ENCODE measurements at regions not wholly inside any gene's neighbourhood (a gene's known extent, or its start where the extent isn't known, plus 50 kb on each side); places are given as distances from the start of the nearest gene placed in this dataset.
A peak's percentile ranks its signal among the peaks of the same experiment; 100 is the strongest.

DNA sequence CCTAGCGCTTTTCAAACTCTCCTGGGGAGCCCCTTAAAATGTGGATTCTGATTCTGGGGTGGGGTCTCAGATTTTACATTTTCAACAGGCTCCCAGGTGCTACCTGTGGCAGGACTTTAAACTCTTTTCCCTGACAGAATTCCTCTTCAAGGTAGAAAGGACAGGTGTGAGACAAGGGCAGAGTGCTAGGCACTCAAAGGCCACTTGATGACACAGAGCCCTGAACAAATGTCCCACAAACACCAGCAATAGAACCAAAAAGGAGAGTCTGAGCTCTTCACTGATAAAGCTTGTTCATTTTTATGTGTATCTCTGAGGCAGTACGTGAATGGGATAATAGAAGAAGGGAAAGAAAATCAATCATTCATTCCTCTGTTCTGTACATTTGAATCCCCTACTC, 77.7 kb upstream of the PELI1 start:
- 79% methylated on average over 2 of the region's 2 CpGs for WGBS (ENCODE audit: low lambda C conversion rate)
- POLR2A ChIA-PET = no interaction called here

GRCh38 chr2:64222351-64222750, 78.1 kb upstream of the PELI1 start:
- no peaks in the 10 kb centered on the region for H4K20me1 ChIP-seq (ENCODE audit: insufficient read depth)
- no peaks in the 10 kb centered on the region; a peak in 2 of 4 replicates for H3K4me1 ChIP-seq (ENCODE audit: control insufficient read depth in 1 of 2, insufficient read depth in 2 of 2, low read depth in 1 of 2, low read length in 1 of 2)
- H3K9ac ChIP-seq = no peak overlapping the region
- no peak overlapping the region for H3K4me2 ChIP-seq
- no peaks in the 10 kb centered on the region for H3K9me2 ChIP-seq
- no peaks in the 10 kb centered on the region for H3K36me3 ChIP-seq (replicated peaks in 1 of 2; ENCODE audit: control insufficient read depth in 1 of 2, insufficient read depth in 2 of 2, low read length in 1 of 2)
- ChIA-PET CTCF (no interaction called here), POLR2A (no interaction called here)
- H3K4me3 ChIP-seq (ENCODE audit: low read depth in 2 of 2, low read length in 1 of 2) = no peak overlapping the region
- H3F3A ChIP-seq (replicated peaks; ENCODE audit: insufficient read depth) = no peaks in the 10 kb centered on the region
- no peak overlapping the region for H2AFZ ChIP-seq (ENCODE audit: low read depth)
- H3K79me2 ChIP-seq (ENCODE audit: insufficient read depth) = no peaks in the 10 kb centered on the region
- no peaks in the 10 kb centered on the region for H3K9me3 ChIP-seq
- DNase-seq = no peak
- peak; percentile 65 for TF ChIP-seq NFIC (IDR thresholded peaks at IDR 0.05; ENCODE audit: borderline replicate concordance)
- no peak for TF ChIP-seq FOXJ3 (CRISPR knock-in tag; IDR thresholded peaks at IDR 0.05)
- H3K27ac ChIP-seq (ENCODE audit: low read depth in 2 of 2, low read length in 1 of 2) = no peak overlapping the region
- 20% methylated on average over 2 of the region's 2 CpGs for WGBS (ENCODE audit: low lambda C conversion rate)
- H3K27me3 ChIP-seq (ENCODE audit: insufficient read depth) = no peaks in the 10 kb centered on the region

More for the DNA sequence above, 77.7 kb upstream of the PELI1 start:
- TF ChIP-seq EZH2phosphoT487 (IDR thresholded peaks at IDR 0.05; ENCODE audit: borderline replicate concordance, low read depth) (no peak), RXRA (IDR thresholded peaks at IDR 0.05; ENCODE audit: borderline replicate concordance, low read depth) (no peak), ELF1 (IDR thresholded peaks at IDR 0.05) (no peak), NRF1 (IDR thresholded peaks at IDR 0.05; ENCODE audit: low read depth, low read length) (no peak), RFX5 (IDR thresholded peaks at IDR 0.05; ENCODE audit: low read length) (no peak), TCF12 (IDR thresholded peaks at IDR 0.05) (no peak), SMC3 (IDR thresholded peaks at IDR 0.05; ENCODE audit: low read depth, low read length) (no peak)
- TF ChIP-seq, protein P1, sequence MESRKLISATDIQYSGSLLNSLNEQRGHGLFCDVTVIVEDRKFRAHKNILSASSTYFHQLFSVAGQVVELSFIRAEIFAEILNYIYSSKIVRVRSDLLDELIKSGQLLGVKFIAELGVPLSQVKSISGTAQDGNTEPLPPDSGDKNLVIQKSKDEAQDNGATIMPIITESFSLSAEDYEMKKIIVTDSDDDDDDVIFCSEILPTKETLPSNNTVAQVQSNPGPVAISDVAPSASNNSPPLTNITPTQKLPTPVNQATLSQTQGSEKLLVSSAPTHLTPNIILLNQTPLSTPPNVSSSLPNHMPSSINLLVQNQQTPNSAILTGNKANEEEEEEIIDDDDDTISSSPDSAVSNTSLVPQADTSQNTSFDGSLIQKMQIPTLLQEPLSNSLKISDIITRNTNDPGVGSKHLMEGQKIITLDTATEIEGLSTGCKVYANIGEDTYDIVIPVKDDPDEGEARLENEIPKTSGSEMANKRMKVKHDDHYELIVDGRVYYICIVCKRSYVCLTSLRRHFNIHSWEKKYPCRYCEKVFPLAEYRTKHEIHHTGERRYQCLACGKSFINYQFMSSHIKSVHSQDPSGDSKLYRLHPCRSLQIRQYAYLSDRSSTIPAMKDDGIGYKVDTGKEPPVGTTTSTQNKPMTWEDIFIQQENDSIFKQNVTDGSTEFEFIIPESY (IDR thresholded peaks at IDR 0.05; ENCODE audit: borderline replicate concordance, low read depth) = no peak
- H3K9ac ChIP-seq = no peak overlapping the region
- no peak overlapping the region for H2AFZ ChIP-seq (ENCODE audit: low read depth)
- H3K4me2 ChIP-seq = no peak overlapping the region
- no peaks in the 10 kb centered on the region for H3K27me3 ChIP-seq (ENCODE audit: insufficient read depth)
- no peak overlapping the region for H3K27ac ChIP-seq (ENCODE audit: low read depth in 2 of 2, low read length in 1 of 2)
- H3K9me3 ChIP-seq = no peaks in the 10 kb centered on the region
- H3K4me1 ChIP-seq (ENCODE audit: control insufficient read depth in 1 of 2, insufficient read depth in 2 of 2, low read depth in 1 of 2, low read length in 1 of 2) = no peaks in the 10 kb centered on the region; a peak in 2 of 4 replicates
- no peaks in the 10 kb centered on the region for H3K9me2 ChIP-seq
- CTCF ChIA-PET = no interaction called here
- H3K79me2 ChIP-seq (ENCODE audit: insufficient read depth) = no peaks in the 10 kb centered on the region
- H4K20me1 ChIP-seq (ENCODE audit: insufficient read depth) = no peaks in the 10 kb centered on the region
- no peak for DNase-seq
- no peaks in the 10 kb centered on the region for H3F3A ChIP-seq (replicated peaks; ENCODE audit: insufficient read depth)
- H3K36me3 ChIP-seq (replicated peaks in 1 of 2; ENCODE audit: control insufficient read depth in 1 of 2, insufficient read depth in 2 of 2, low read length in 1 of 2) = no peaks in the 10 kb centered on the region
- H3K4me3 ChIP-seq (ENCODE audit: low read depth in 2 of 2, low read length in 1 of 2) = no peak overlapping the region

DNA sequence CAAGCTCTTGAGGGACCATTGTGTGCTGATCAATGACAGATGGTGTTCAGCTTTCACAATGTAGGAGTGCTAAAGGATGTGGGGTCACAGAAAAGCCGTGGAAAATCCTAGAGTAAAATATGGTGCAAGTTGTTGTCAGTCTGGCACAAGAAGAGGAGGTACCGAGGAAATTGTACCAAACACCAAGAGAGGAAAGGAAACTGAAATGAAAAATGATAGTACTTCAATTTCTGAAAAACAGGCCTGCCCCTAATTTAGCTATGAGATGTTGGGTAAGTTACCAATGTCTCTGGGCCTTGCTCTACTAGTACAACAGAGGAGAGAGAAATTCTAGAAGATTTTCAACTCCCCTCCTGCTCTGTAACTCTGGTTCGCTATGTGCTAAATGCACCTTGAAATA, 78.8 kb upstream of the PELI1 start:
- H2AFZ ChIP-seq (ENCODE audit: low read depth) = no peak overlapping the region
- no peak for DNase-seq
- POLR2A ChIA-PET = no interaction called here
- H3K9ac ChIP-seq = no peak overlapping the region
- peaks cover 0 to 3% of the 10 kb centered on the region in 2 experiments; a peak in 2 of 4 replicates for H3K4me1 ChIP-seq (ENCODE audit: control insufficient read depth in 1 of 2, insufficient read depth in 2 of 2, low read depth in 1 of 2, low read length in 1 of 2)
- no peaks in the 10 kb centered on the region for H3K9me3 ChIP-seq
- H3K79me2 ChIP-seq (ENCODE audit: insufficient read depth) = no peaks in the 10 kb centered on the region
- no peak overlapping the region for H3K4me3 ChIP-seq (ENCODE audit: low read depth in 2 of 2, low read length in 1 of 2)
- H3K27ac ChIP-seq (ENCODE audit: low read depth in 2 of 2, low read length in 1 of 2) = no peak overlapping the region
- H3K9me2 ChIP-seq = no peaks in the 10 kb centered on the region
- H4K20me1 ChIP-seq (ENCODE audit: insufficient read depth) = no peaks in the 10 kb centered on the region
- H3K4me2 ChIP-seq = no peak overlapping the region
- CTCF ChIA-PET = interaction anchor here (0.7 to 1.1 kb wide), 2 partner anchors 108 to 1042 kb away, joined by 3 read pairs; no protein-coding TSS in a partner anchor
- H3K27me3 ChIP-seq (ENCODE audit: insufficient read depth) = no peaks in the 10 kb centered on the region
- no peaks in the 10 kb centered on the region for H3F3A ChIP-seq (replicated peaks; ENCODE audit: insufficient read depth)
- 66% methylated on average over 3 of the region's 3 CpGs for WGBS (ENCODE audit: low lambda C conversion rate)
- no peaks in the 10 kb centered on the region for H3K36me3 ChIP-seq (replicated peaks in 1 of 2; ENCODE audit: control insufficient read depth in 1 of 2, insufficient read depth in 2 of 2, low read length in 1 of 2)
- TF ChIP-seq JUND (IDR thresholded peaks at IDR 0.05) = no peak
- no peak for TF ChIP-seq YY1 (IDR thresholded peaks at IDR 0.05; ENCODE audit: low read depth)
- TF ChIP-seq REST (IDR thresholded peaks at IDR 0.05; ENCODE audit: low read depth, low read length) = no peak
- no peak for TF ChIP-seq CHD2 (IDR thresholded peaks at IDR 0.05; ENCODE audit: low read length, partially characterized antibody)
- no peak for TF ChIP-seq RXRA (IDR thresholded peaks at IDR 0.05; ENCODE audit: borderline replicate concordance, low read depth)
- no peak for TF ChIP-seq GATA2 (CRISPR knock-in tag; IDR thresholded peaks at IDR 0.05)
- no peak for TF ChIP-seq FOSL2 (IDR thresholded peaks at IDR 0.05; ENCODE audit: borderline replicate concordance, low read depth)
- no peak for TF ChIP-seq RFX5 (IDR thresholded peaks at IDR 0.05; ENCODE audit: low read length)
- TF ChIP-seq TAF1 (IDR thresholded peaks at IDR 0.05; ENCODE audit: borderline replicate concordance, low read depth, low read length) = no peak
- TF ChIP-seq EP300 (IDR thresholded peaks at IDR 0.05; ENCODE audit: borderline replicate concordance in 1 of 2, low read depth in 1 of 2, low read length in 1 of 2) = no peak
- no peak for TF ChIP-seq GABPA (IDR thresholded peaks at IDR 0.05; ENCODE audit: low read depth)
- no peak for TF ChIP-seq NRF1 (IDR thresholded peaks at IDR 0.05; ENCODE audit: low read depth, low read length)
- TF ChIP-seq RAD21 (IDR thresholded peaks at IDR 0.05; ENCODE audit: low read length) = no peak

All from SK-N-SH (cell line).